Right atrium auricular region (tissue), 2 donors: ENCODE measurements at regions not wholly inside any gene's neighbourhood (a gene's known extent, or its start where the extent isn't known, plus 50 kb on each side); places are given as distances from the start of the nearest gene placed in this dataset.

Experiments
- DNase-seq: peaks from one replicate; pipeline ENCODE4 v3.0.0-alpha.2; 2019; ENCODE audit warnings: low spot score
- H3K27ac ChIP-seq, 2 donors: fragments of 200-600 bp; sonication (generic); 1 replicate in 1 of 2; 2 replicates in 1 of 2; pipeline ENCODE4 v1.5.1; 2016 to 2019
- H3K27me3 ChIP-seq, 2 donors: fragments of 200-600 bp; sonication (generic); one replicate each; pipeline versions ENCODE4 v1.5.1 to v1.6.0; 2017 to 2019
- H3K36me3 ChIP-seq: fragments of 200-600 bp; sonication (generic); one replicate; pipeline ENCODE4 v1.5.1; 2016
- H3K4me1 ChIP-seq, 2 donors: fragments of 200-600 bp; sonication (generic); one replicate each; pipeline versions ENCODE4 v1.5.1 to v1.6.0; 2017 to 2019
- H3K4me3 ChIP-seq, 2 donors: fragments of 200-600 bp; sonication (generic); 1 replicate in 1 of 2; 2 replicates in 1 of 2; pipeline ENCODE4 v1.5.1; 2017 to 2019; ENCODE audit warnings: mild to moderate bottlenecking in 1 of 2, moderate library complexity in 1 of 2
- H3K9me3 ChIP-seq, 2 donors: fragments of 200-600 bp; sonication (generic); one replicate each; pipeline ENCODE4 v1.5.1; 2019
- CTCF ChIP-seq, 2 donors: fragments of 200-600 bp; sonication (generic); IDR thresholded peaks; one replicate each; pipeline ENCODE4 v1.5.1; 2019; ENCODE audit warnings: antibody characterized with exemption in 2 of 2

- H3K36me3 ChIP-seq, result no peaks in the 10 kb centered on the region
- no peaks in the 10 kb centered on the region for H3K4me1 ChIP-seq
- H3K9me3 ChIP-seq, result no peaks in the 10 kb centered on the region
- no peak overlapping the region for H3K4me3 ChIP-seq
- no peak for TF ChIP-seq CTCF (IDR thresholded peaks at IDR 0.05)
- DNase-seq, result peak; percentile 57
- H3K27ac ChIP-seq, result no peak overlapping the region
- H3K27me3 ChIP-seq, result no peaks in the 10 kb centered on the region
Measured at GRCh38 chr6:225121-225721, 67.1 kb upstream of the DUSP22 start.

- TF ChIP-seq CTCF (IDR thresholded peaks at IDR 0.05), result no peak
- no peaks in the 10 kb centered on the region for H3K36me3 ChIP-seq
- H3K27ac ChIP-seq, result no peak overlapping the region
- DNase-seq, result peak; percentile 23
- H3K4me1 ChIP-seq, result no peaks in the 10 kb centered on the region
- no peak overlapping the region for H3K4me3 ChIP-seq
- no peaks in the 10 kb centered on the region for H3K9me3 ChIP-seq
- no peaks in the 10 kb centered on the region for H3K27me3 ChIP-seq
Measured at GRCh38 chr6:225907-226306, 66.4 kb upstream of the DUSP22 start.

- Histone ChIP-seq H3K9me3 (no peaks in the 10 kb centered on the region), H3K4me1 (no peaks in the 10 kb centered on the region)
Measured at GRCh38 chr6:226516-227073, 65.7 kb upstream of the DUSP22 start.

GRCh38 chr6:227074-227782 lies 65.1 kb upstream of the DUSP22 start:
- no peaks in the 10 kb centered on the region for H3K4me1 ChIP-seq
- peak; percentile 53 for DNase-seq
- no peak overlapping the region for H3K4me3 ChIP-seq

More at GRCh38 chr6:226516-227073, 65.7 kb upstream of the DUSP22 start:
- H3K27me3 ChIP-seq, result no peaks in the 10 kb centered on the region
- H3K4me3 ChIP-seq, result no peak overlapping the region
- no peak overlapping the region for H3K27ac ChIP-seq
- TF ChIP-seq CTCF (IDR thresholded peaks at IDR 0.05), result no peak
- DNase-seq, result peak; percentile 9
- H3K36me3 ChIP-seq, result no peaks in the 10 kb centered on the region

GRCh38 chr6:227812-228338 lies 64.4 kb upstream of the DUSP22 start:
- H3K27ac ChIP-seq, result no peak overlapping the region
- no peak overlapping the region for H3K4me3 ChIP-seq
- no peaks in the 10 kb centered on the region for H3K27me3 ChIP-seq
- peak; percentile 32 for DNase-seq
- H3K9me3 ChIP-seq, result no peaks in the 10 kb centered on the region
- no peak for TF ChIP-seq CTCF (IDR thresholded peaks at IDR 0.05)
- H3K36me3 ChIP-seq, result no peaks in the 10 kb centered on the region
- no peaks in the 10 kb centered on the region for H3K4me1 ChIP-seq

More at GRCh38 chr6:227074-227782, 65.1 kb upstream of the DUSP22 start:
- TF ChIP-seq CTCF (IDR thresholded peaks at IDR 0.05), result no peak
- Histone ChIP-seq H3K9me3 (no peaks in the 10 kb centered on the region), H3K27ac (no peak overlapping the region), H3K27me3 (no peaks in the 10 kb centered on the region), H3K36me3 (no peaks in the 10 kb centered on the region)
